ENCODE measurements at regions not wholly inside any gene's neighbourhood (a gene's known extent, or its start where the extent isn't known, plus 50 kb on each side); places are given as distances from the start of the nearest gene placed in this dataset.

DNA sequence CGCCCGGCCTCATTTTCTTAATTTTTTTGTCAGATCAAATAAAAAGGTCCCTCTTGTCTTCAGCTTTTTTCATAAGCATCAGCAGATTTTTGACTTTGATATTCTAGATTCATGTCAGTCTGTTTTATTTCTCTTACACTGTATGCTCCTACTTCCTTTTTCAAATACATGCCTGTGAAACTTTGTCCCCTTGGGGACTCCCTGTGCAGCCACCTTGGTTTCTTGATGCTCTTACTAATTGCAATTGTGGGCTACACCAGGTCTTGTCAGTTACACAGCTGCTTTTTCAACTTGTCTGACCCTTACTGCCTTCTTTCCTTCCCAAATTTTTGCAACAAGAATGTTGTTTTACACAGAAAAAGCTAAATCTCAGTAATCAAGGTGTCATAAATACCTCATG is 238.2 kb upstream of the KCNN2 start:
- Histone ChIP-seq H2BK15ac (ENCODE audit: low read depth, low read length) (no peak overlapping the region), H3K9ac (ENCODE audit: extremely low read depth, insufficient read length, low read length) (no peak overlapping the region), H2AFZ (ENCODE audit: low read length) (no peak overlapping the region), H4K5ac (ENCODE audit: insufficient read length, low read depth, low read length) (no peak overlapping the region), H4K91ac (ENCODE audit: insufficient read length, low read depth, low read length) (no peak overlapping the region), H3T11ph (ENCODE audit: low read length) (no peak overlapping the region), H3K27me3 (ENCODE audit: insufficient read depth, low read length) (no peaks in the 10 kb centered on the region), H3K79me2 (ENCODE audit: insufficient read depth, low read length) (no peaks in the 10 kb centered on the region), H3K18ac (ENCODE audit: insufficient read length, low read depth, low read length) (no peak overlapping the region), H2AK5ac (ENCODE audit: insufficient read length, low read length) (no peak overlapping the region), H4K20me1 (ENCODE audit: control insufficient read depth, insufficient read depth, insufficient read length) (no peaks in the 10 kb centered on the region), H4K8ac (replicated peaks; ENCODE audit: insufficient read length, low read depth, low read length) (no peak overlapping the region), H3K23ac (ENCODE audit: insufficient read length, low read depth, low read length) (no peak overlapping the region), H3K56ac (ENCODE audit: insufficient read length, low read depth, low read length) (no peak overlapping the region), H3K4me2 (ENCODE audit: insufficient read depth, insufficient read length, low read length) (no peak overlapping the region), H3K79me1 (ENCODE audit: insufficient read depth, low read depth, low read length, poor library complexity, severe bottlenecking) (no peaks in the 10 kb centered on the region), H3K9me3 (ENCODE audit: control insufficient read depth, low read depth, low read length) (no peaks in the 10 kb centered on the region), H2BK120ac (ENCODE audit: low read depth, low read length, poor library complexity, severe bottlenecking) (no peak overlapping the region), H3K23me2 (ENCODE audit: insufficient read length, low read depth, low read length, poor library complexity, severe bottlenecking) (no peaks in the 10 kb centered on the region), H3K27ac (ENCODE audit: insufficient read length, low read depth, low read length) (no peak overlapping the region), H2BK5ac (ENCODE audit: insufficient read length, low read length) (no peak overlapping the region), H2BK12ac (ENCODE audit: insufficient read length, low read depth, low read length) (no peak overlapping the region), H3K4ac (ENCODE audit: low read depth, low read length) (no peak overlapping the region), H3K4me1 (ENCODE audit: insufficient read depth, low read length) (no peaks in the 10 kb centered on the region), H2BK20ac (ENCODE audit: low read depth, low read length, poor library complexity, severe bottlenecking) (no peak overlapping the region), H3K14ac (ENCODE audit: insufficient read depth, low read length) (no peak overlapping the region)
- no peaks in the 10 kb centered on the region for H3K27me3 Mint-ChIP-seq (ENCODE audit: low read depth)
- peaks cover 3 to 7% (median 5%) of the 10 kb centered on the region in 3 experiments; a peak in 6 of 7 replicates for H3K36me3 Mint-ChIP-seq (ENCODE audit: insufficient read depth in 1 of 3, low read depth in 3 of 3)
- H3K9me3 Mint-ChIP-seq, result peaks cover 7 to 11% of the 10 kb centered on the region in 2 experiments
- H3K4me3 Mint-ChIP-seq, result no peak overlapping the region
- no peak for DNase-seq
- TF ChIP-seq, protein P1, sequence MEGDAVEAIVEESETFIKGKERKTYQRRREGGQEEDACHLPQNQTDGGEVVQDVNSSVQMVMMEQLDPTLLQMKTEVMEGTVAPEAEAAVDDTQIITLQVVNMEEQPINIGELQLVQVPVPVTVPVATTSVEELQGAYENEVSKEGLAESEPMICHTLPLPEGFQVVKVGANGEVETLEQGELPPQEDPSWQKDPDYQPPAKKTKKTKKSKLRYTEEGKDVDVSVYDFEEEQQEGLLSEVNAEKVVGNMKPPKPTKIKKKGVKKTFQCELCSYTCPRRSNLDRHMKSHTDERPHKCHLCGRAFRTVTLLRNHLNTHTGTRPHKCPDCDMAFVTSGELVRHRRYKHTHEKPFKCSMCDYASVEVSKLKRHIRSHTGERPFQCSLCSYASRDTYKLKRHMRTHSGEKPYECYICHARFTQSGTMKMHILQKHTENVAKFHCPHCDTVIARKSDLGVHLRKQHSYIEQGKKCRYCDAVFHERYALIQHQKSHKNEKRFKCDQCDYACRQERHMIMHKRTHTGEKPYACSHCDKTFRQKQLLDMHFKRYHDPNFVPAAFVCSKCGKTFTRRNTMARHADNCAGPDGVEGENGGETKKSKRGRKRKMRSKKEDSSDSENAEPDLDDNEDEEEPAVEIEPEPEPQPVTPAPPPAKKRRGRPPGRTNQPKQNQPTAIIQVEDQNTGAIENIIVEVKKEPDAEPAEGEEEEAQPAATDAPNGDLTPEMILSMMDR (conservative IDR thresholded peaks at IDR 0.05), result no peak
- no CpG with 5 or more reads among the region's 2 CpGs for WGBS (ENCODE audit: extremely low coverage, insufficient read length, low lambda C conversion rate)
- H3K4me1 Mint-ChIP-seq, result no peaks in the 10 kb centered on the region
- H3K27ac Mint-ChIP-seq, result no peak overlapping the region
